H9 (cell line): ENCODE measurements at regions not wholly inside any gene's neighbourhood (a gene's known extent, or its start where the extent isn't known, plus 50 kb on each side); places are given as distances from the start of the nearest gene placed in this dataset.

Experiments used
- DNase-seq: peaks from one replicate; pipeline ENCODE4 v3.0.0-alpha.2; 2017
- H2AFZ ChIP-seq: one replicate; pipeline ENCODE4 v1.6.1; 2013; ENCODE audit warnings: mild to moderate bottlenecking, low read length, control low read depth, moderate library complexity
- H2AK5ac ChIP-seq: 2 replicates; pipeline ENCODE4 v1.6.1; 2013; ENCODE audit warnings: low read length, control low read depth, mixed read lengths; ENCODE audit not compliant: insufficient read length
- H2BK120ac ChIP-seq: one replicate; pipeline ENCODE4 v1.6.1; 2013; ENCODE audit warnings: low read depth, mild to moderate bottlenecking, low read length, control low read depth, inconsistent platforms; ENCODE audit not compliant: poor library complexity, severe bottlenecking
- H2BK12ac ChIP-seq: 2 replicates; pipeline ENCODE4 v1.6.1; 2013; ENCODE audit warnings: low read length, control low read depth, mixed read lengths, low read depth; ENCODE audit not compliant: insufficient read length
- H2BK15ac ChIP-seq: 2 replicates; pipeline ENCODE4 v1.6.1; 2013; ENCODE audit warnings: low read depth, low read length, control low read depth
- H2BK20ac ChIP-seq: one replicate; pipeline ENCODE4 v1.6.1; 2013; ENCODE audit warnings: low read depth, mild to moderate bottlenecking, low read length, control low read depth, inconsistent platforms; ENCODE audit not compliant: poor library complexity, severe bottlenecking
- H2BK5ac ChIP-seq: 2 replicates; pipeline ENCODE4 v1.6.1; 2013; ENCODE audit warnings: low read length, control low read depth, mixed read lengths; ENCODE audit not compliant: insufficient read length
- H3K14ac ChIP-seq: 2 replicates; pipeline ENCODE4 v1.6.1; 2013; ENCODE audit warnings: low read length, control low read depth; ENCODE audit not compliant: insufficient read depth
- H3K18ac ChIP-seq: 2 replicates; pipeline ENCODE4 v1.6.1; 2013; ENCODE audit warnings: low read depth, mild to moderate bottlenecking, mixed read lengths, low read length, control low read depth; ENCODE audit not compliant: insufficient read length
- H3K23ac ChIP-seq: 2 replicates; pipeline ENCODE4 v1.6.1; 2013; ENCODE audit warnings: low read length, control low read depth, mixed read lengths, low read depth; ENCODE audit not compliant: insufficient read length
- H3K23me2 ChIP-seq: 2 replicates; pipeline ENCODE4 v1.6.1; 2013; ENCODE audit warnings: low read depth, mild to moderate bottlenecking, mixed read lengths, low read length, control low read depth; ENCODE audit not compliant: insufficient read length, poor library complexity, severe bottlenecking
- H3K27ac ChIP-seq: 2 replicates; pipeline ENCODE4 v1.5.1; 2013; ENCODE audit warnings: low read length, control low read depth, mixed read lengths, low read depth; ENCODE audit not compliant: insufficient read length
- H3K27me3 ChIP-seq: 2 replicates; pipeline ENCODE4 v1.6.1; 2013; ENCODE audit warnings: low read length, control low read depth, inconsistent platforms; ENCODE audit not compliant: insufficient read depth
- H3K4ac ChIP-seq: 2 replicates; pipeline ENCODE4 v1.6.1; 2013; ENCODE audit warnings: low read depth, mild to moderate bottlenecking, control low read depth, inconsistent platforms, low read length, moderate library complexity
- H3K4me1 ChIP-seq: 2 replicates; pipeline ENCODE4 v1.6.1; 2013; ENCODE audit warnings: low read length, control low read depth, inconsistent platforms; ENCODE audit not compliant: insufficient read depth
- H3K4me2 ChIP-seq: 2 replicates; pipeline ENCODE4 v1.6.1; 2013; ENCODE audit warnings: low read length, control low read depth, mixed read lengths; ENCODE audit not compliant: insufficient read length, insufficient read depth
- H3K56ac ChIP-seq: 2 replicates; pipeline ENCODE4 v1.6.1; 2013; ENCODE audit warnings: low read depth, mild to moderate bottlenecking, mixed read lengths, low read length, control low read depth; ENCODE audit not compliant: insufficient read length
- H3K79me1 ChIP-seq: 2 replicates; pipeline ENCODE4 v1.6.1; 2013; ENCODE audit warnings: low read depth, mild to moderate bottlenecking, moderate library complexity, low read length, control low read depth, inconsistent platforms; ENCODE audit not compliant: insufficient read depth, poor library complexity, severe bottlenecking
- H3K79me2 ChIP-seq: 2 replicates; pipeline ENCODE4 v1.6.1; 2013; ENCODE audit warnings: low read length, control low read depth, inconsistent platforms; ENCODE audit not compliant: insufficient read depth
- H3K9ac ChIP-seq: 2 replicates; pipeline ENCODE4 v1.6.1; 2013; ENCODE audit warnings: low read length, control low read depth, mixed read lengths; ENCODE audit not compliant: insufficient read length; ENCODE audit errors: extremely low read depth
- H3K9me3 ChIP-seq: one replicate; pipeline ENCODE4 v1.6.1; 2013; ENCODE audit warnings: low read depth, low read length, inconsistent platforms; ENCODE audit not compliant: control insufficient read depth
- H3T11ph ChIP-seq: one replicate; pipeline ENCODE4 v1.6.1; 2013; ENCODE audit warnings: mild to moderate bottlenecking, low read length, control low read depth, inconsistent platforms
- H4K20me1 ChIP-seq: one replicate; pipeline ENCODE4 v1.6.1; 2013; ENCODE audit not compliant: control insufficient read depth, insufficient read length, insufficient read depth
- H4K5ac ChIP-seq: 2 replicates; pipeline ENCODE4 v1.6.1; 2013; ENCODE audit warnings: low read depth, mild to moderate bottlenecking, mixed read lengths, low read length, control low read depth; ENCODE audit not compliant: insufficient read length
- H4K8ac ChIP-seq: replicated peaks from 2 replicates; pipeline ENCODE4 v1.6.1; 2013; ENCODE audit warnings: low read length, control low read depth, mixed read lengths, low read depth; ENCODE audit not compliant: insufficient read length
- H4K91ac ChIP-seq: 2 replicates; pipeline ENCODE4 v1.6.1; 2013; ENCODE audit warnings: low read depth, mild to moderate bottlenecking, moderate library complexity, mixed read lengths, low read length, control low read depth; ENCODE audit not compliant: insufficient read length
- H3K27ac Mint-ChIP-seq, 3 experiments: 2 replicates in 2 of 3; 3 replicates in 1 of 3; pipeline ENCODE4 v1.8.0; 2020 to 2021; ENCODE audit warnings: mixed read lengths in 3 of 3, mild to moderate bottlenecking in 1 of 3, moderate library complexity in 1 of 3
- H3K27me3 Mint-ChIP-seq: 2 replicates; pipeline ENCODE4 v1.8.0; 2021; ENCODE audit warnings: low read depth, mild to moderate bottlenecking, moderate library complexity, mixed read lengths
- H3K36me3 Mint-ChIP-seq, 3 experiments: 2 replicates in 2 of 3; 3 replicates in 1 of 3; pipeline ENCODE4 v1.8.0; 2020 to 2021; ENCODE audit warnings: low read depth in 3 of 3, mixed read lengths in 3 of 3; ENCODE audit not compliant: insufficient read depth in 1 of 3
- H3K4me1 Mint-ChIP-seq, 2 experiments: 2 replicates each; pipeline ENCODE4 v1.8.0; 2020; ENCODE audit warnings: mixed read lengths in 2 of 2
- H3K4me3 Mint-ChIP-seq, 2 experiments: 2 replicates in 1 of 2; 3 replicates in 1 of 2; pipeline ENCODE4 v1.8.0; 2020 to 2021; ENCODE audit warnings: mild to moderate bottlenecking in 2 of 2, mixed read lengths in 2 of 2, moderate library complexity in 1 of 2
- H3K9me3 Mint-ChIP-seq, 2 experiments: 2 replicates in 1 of 2; 3 replicates in 1 of 2; pipeline ENCODE4 v1.8.0; 2020; ENCODE audit warnings: mild to moderate bottlenecking in 2 of 2, mixed read lengths in 2 of 2, moderate library complexity in 1 of 2
- WGBS: extraction: QIAGEN DNeasy Blood & Tissue Kit; methylation state at CpG from one replicate; pipeline ENCODE4 v1.1.7; 2013; ENCODE audit warnings: missing lambda C conversion rate, low lambda C conversion rate, mixed read lengths; ENCODE audit not compliant: insufficient read length; ENCODE audit errors: extremely low coverage; 5-methylcytosine and 5-hydroxymethylcytosine counted together
- TF ChIP-seq, protein P1 (sequence below): fragments of 200-600 bp; sonication (generic); conservative IDR thresholded peaks from 3 replicates; pipeline ENCODE4 v1.8.0; 2021; ENCODE audit warnings: antibody characterized with exemption, mild to moderate bottlenecking

- Histone ChIP-seq H3K27ac (no peak overlapping the region), H2BK12ac (no peak overlapping the region), H3K79me2 (no peaks in the 10 kb centered on the region), H3K4me2 (no peak overlapping the region), H3K18ac (no peak overlapping the region), H3K56ac (no peak overlapping the region), H2AK5ac (no peak overlapping the region), H3K79me1 (no peaks in the 10 kb centered on the region), H3K4me1 (peaks cover 2% of the 10 kb centered on the region), H4K20me1 (no peaks in the 10 kb centered on the region), H2BK20ac (no peak overlapping the region), H3K14ac (no peak overlapping the region), H2BK120ac (no peak overlapping the region), H3K23me2 (no peaks in the 10 kb centered on the region), H3K23ac (no peak overlapping the region), H2AFZ (no peak overlapping the region), H4K91ac (no peak overlapping the region), H3K9me3 (no peaks in the 10 kb centered on the region), H4K5ac (no peak overlapping the region), H3K9ac (no peak overlapping the region), H3K27me3 (no peaks in the 10 kb centered on the region), H3T11ph (no peak overlapping the region), H2BK5ac (no peak overlapping the region), H4K8ac (no peak overlapping the region), H2BK15ac (no peak overlapping the region), H3K4ac (no peak overlapping the region)
- no peak for DNase-seq
- Mint-ChIP-seq H3K4me1 (peaks cover 0 to 6% of the 10 kb centered on the region in 2 experiments; a peak in 1 of 4 replicates), H3K36me3 (no peaks in the 10 kb centered on the region), H3K27ac (no peak overlapping the region), H3K4me3 (no peak overlapping the region), H3K9me3 (no peaks in the 10 kb centered on the region; a peak in 1 of 5 replicates), H3K27me3 (no peaks in the 10 kb centered on the region)
- TF ChIP-seq, protein P1, sequence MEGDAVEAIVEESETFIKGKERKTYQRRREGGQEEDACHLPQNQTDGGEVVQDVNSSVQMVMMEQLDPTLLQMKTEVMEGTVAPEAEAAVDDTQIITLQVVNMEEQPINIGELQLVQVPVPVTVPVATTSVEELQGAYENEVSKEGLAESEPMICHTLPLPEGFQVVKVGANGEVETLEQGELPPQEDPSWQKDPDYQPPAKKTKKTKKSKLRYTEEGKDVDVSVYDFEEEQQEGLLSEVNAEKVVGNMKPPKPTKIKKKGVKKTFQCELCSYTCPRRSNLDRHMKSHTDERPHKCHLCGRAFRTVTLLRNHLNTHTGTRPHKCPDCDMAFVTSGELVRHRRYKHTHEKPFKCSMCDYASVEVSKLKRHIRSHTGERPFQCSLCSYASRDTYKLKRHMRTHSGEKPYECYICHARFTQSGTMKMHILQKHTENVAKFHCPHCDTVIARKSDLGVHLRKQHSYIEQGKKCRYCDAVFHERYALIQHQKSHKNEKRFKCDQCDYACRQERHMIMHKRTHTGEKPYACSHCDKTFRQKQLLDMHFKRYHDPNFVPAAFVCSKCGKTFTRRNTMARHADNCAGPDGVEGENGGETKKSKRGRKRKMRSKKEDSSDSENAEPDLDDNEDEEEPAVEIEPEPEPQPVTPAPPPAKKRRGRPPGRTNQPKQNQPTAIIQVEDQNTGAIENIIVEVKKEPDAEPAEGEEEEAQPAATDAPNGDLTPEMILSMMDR: no peak
- WGBS: no CpG with 5 or more reads among the region's 3 CpGs
These were observed 312.5 kb upstream of the ANO3 start for GRCh38 chr11:26019386-26019785.
